ENCODE measurements at regions not wholly inside any gene's neighbourhood (a gene's known extent, or its start where the extent isn't known, plus 50 kb on each side); places are given as distances from the start of the nearest gene placed in this dataset.

- no peak for TF ChIP-seq POLR2A (IDR thresholded peaks at IDR 0.05; ENCODE audit: low read depth, low read length)
- TF ChIP-seq, protein P1, sequence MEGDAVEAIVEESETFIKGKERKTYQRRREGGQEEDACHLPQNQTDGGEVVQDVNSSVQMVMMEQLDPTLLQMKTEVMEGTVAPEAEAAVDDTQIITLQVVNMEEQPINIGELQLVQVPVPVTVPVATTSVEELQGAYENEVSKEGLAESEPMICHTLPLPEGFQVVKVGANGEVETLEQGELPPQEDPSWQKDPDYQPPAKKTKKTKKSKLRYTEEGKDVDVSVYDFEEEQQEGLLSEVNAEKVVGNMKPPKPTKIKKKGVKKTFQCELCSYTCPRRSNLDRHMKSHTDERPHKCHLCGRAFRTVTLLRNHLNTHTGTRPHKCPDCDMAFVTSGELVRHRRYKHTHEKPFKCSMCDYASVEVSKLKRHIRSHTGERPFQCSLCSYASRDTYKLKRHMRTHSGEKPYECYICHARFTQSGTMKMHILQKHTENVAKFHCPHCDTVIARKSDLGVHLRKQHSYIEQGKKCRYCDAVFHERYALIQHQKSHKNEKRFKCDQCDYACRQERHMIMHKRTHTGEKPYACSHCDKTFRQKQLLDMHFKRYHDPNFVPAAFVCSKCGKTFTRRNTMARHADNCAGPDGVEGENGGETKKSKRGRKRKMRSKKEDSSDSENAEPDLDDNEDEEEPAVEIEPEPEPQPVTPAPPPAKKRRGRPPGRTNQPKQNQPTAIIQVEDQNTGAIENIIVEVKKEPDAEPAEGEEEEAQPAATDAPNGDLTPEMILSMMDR (IDR thresholded peaks at IDR 0.05; ENCODE audit: extremely low read depth in 1 of 2, insufficient read depth in 1 of 2, low read depth in 1 of 2, low read length in 2 of 2), result no peak
- no peak for TF ChIP-seq MAX (IDR thresholded peaks at IDR 0.05; ENCODE audit: insufficient read depth, insufficient read length)
- no peak for TF ChIP-seq EZH2 (IDR thresholded peaks at IDR 0.05; ENCODE audit: borderline replicate concordance, low read depth, low read length, severe bottlenecking)
- TF ChIP-seq MYC (IDR thresholded peaks at IDR 0.05; ENCODE audit: low read depth, low read length), result no peak
These were observed 236.8 kb downstream of the LRRN1 start for GRCh38 chr3:4036046-4036445.
